Kidney (tissue), 13 donors: ENCODE measurements at regions not wholly inside any gene's neighbourhood (a gene's known extent, or its start where the extent isn't known, plus 50 kb on each side); places are given as distances from the start of the nearest gene placed in this dataset.
"Not testable (repeated sequence)": the region's sequence is repeated elsewhere in the genome, so short reads cannot be mapped to it uniquely, and the experiment has no call there.

Experiments
- DNase-seq, 5 donors: peaks; one replicate each; pipeline ENCODE4 v3.0.0-alpha.2; 2013 to 2020
- FAIRE-seq: peaks from 2 replicates; lab custom pipeline; 2012; peaks lifted over from hg19 to GRCh38; lab: Jason Lieb, UNC
- H3K27ac ChIP-seq, 2 donors: one replicate each; pipeline ENCODE4 v1.7.0; 2013; ENCODE audit warnings: low read depth in 2 of 2, low read length in 2 of 2, inconsistent platforms in 1 of 2
- H3K27me3 ChIP-seq: one replicate; pipeline ENCODE4 v1.7.1; 2013; ENCODE audit warnings: low read length, inconsistent platforms; ENCODE audit not compliant: control insufficient read depth, insufficient read depth
- H3K36me3 ChIP-seq, 3 donors: one replicate each; pipeline versions ENCODE4 v1.7.0 to v1.7.1; 2013; ENCODE audit warnings: low read length in 3 of 3, control low read depth in 1 of 3, inconsistent platforms in 1 of 3; ENCODE audit not compliant: insufficient read depth in 3 of 3, control insufficient read depth in 2 of 3
- H3K4me1 ChIP-seq, 3 donors: one replicate each; pipeline versions ENCODE4 v1.7.0 to v1.7.1; 2013; ENCODE audit warnings: low read length in 3 of 3, inconsistent platforms in 1 of 3, low read depth in 1 of 3; ENCODE audit not compliant: control insufficient read depth in 2 of 3, insufficient read depth in 2 of 3
- H3K4me3 ChIP-seq, 3 donors: one replicate each; pipeline versions ENCODE4 v1.7.0 to v1.8.1; 2013; ENCODE audit warnings: low read length in 3 of 3, control low read depth in 1 of 3, inconsistent platforms in 1 of 3
- H3K9ac ChIP-seq, 3 donors: one replicate each; pipeline versions ENCODE4 v1.7.0 to v1.7.1; 2013; ENCODE audit warnings: low read length in 3 of 3, control low read depth in 1 of 3, inconsistent platforms in 1 of 3
- H3K9me3 ChIP-seq, 3 donors: one replicate each; pipeline versions ENCODE4 v1.7.0 to v1.7.1; 2013; ENCODE audit warnings: low read length in 3 of 3, control low read depth in 1 of 3, inconsistent platforms in 1 of 3; ENCODE audit not compliant: control insufficient read depth in 2 of 3, insufficient read depth in 1 of 3
- CTCF ChIP-seq: IDR thresholded peaks from 3 replicates; pipeline ENCODE4 v1.5.1; 2012; ENCODE audit warnings: mild to moderate bottlenecking, moderate library complexity, borderline replicate concordance; ENCODE audit not compliant: insufficient read depth; ENCODE audit errors: extremely low read depth
- intact Hi-C: fragments of 100-400 bp; cut with DNase I; formaldehyde crosslinking; loops from one replicate; pipeline ENCODE4 v1.11.1; 2022
- donor health status: control.
- donor health status: control.
- donor health status: control.
- donor health status: control.
- donor health status: control.
- donor health status: DM: yes; HTN: yes; CAD: no.
- donor health status: Normal renal cell carcinoma (clear cell type).

- H3K9ac ChIP-seq = no peak overlapping the region
- FAIRE-seq = no peak
- H3K4me3 ChIP-seq = no peak overlapping the region
- no peaks in the 10 kb centered on the region for H3K4me1 ChIP-seq
- intact Hi-C loops = no loop called here
- TF ChIP-seq CTCF = no peak
- DNase-seq = no peak
- H3K36me3 ChIP-seq = no peaks in the 10 kb centered on the region
- no peak overlapping the region for H3K27ac ChIP-seq
- H3K27me3 ChIP-seq = no peaks in the 10 kb centered on the region
- H3K9me3 ChIP-seq = peaks cover 0 to 3% (median 0%) of the 10 kb centered on the region in 3 donors
Observed at GRCh38 chr14:106294324-106294723, 767.9 kb downstream of the TMEM121 start.

- H3K27me3 ChIP-seq, H3K9ac ChIP-seq, H3K36me3 ChIP-seq, H3K9me3 ChIP-seq, H3K27ac ChIP-seq, H3K4me1 ChIP-seq, FAIRE-seq, intact Hi-C loops, DNase-seq, H3K4me3 ChIP-seq: not testable (repeated sequence)
Observed at GRCh38 chr14:106300951-106301510, 774.6 kb downstream of the TMEM121 start.

GRCh38 chr14:106301609-106302008 is 775.2 kb downstream of the TMEM121 start:
- DNase-seq, H3K4me1 ChIP-seq, H3K27me3 ChIP-seq, H3K9me3 ChIP-seq, FAIRE-seq, H3K9ac ChIP-seq, H3K36me3 ChIP-seq, H3K4me3 ChIP-seq, intact Hi-C loops, H3K27ac ChIP-seq: not testable (repeated sequence)

- H3K4me3 ChIP-seq = no peak overlapping the region
- intact Hi-C loops = no loop called here
- no peaks in the 10 kb centered on the region for H3K36me3 ChIP-seq
- no peak overlapping the region for H3K9ac ChIP-seq
- FAIRE-seq (no peak), DNase-seq (no peak)
- TF ChIP-seq CTCF = no peak
- no peaks in the 10 kb centered on the region for H3K9me3 ChIP-seq
- H3K27me3 ChIP-seq = no peaks in the 10 kb centered on the region
- H3K4me1 ChIP-seq = no peaks in the 10 kb centered on the region
- no peak overlapping the region for H3K27ac ChIP-seq
Observed at GRCh38 chr14:106302661-106303060, 776.3 kb downstream of the TMEM121 start.
